ENCODE measurements at regions not wholly inside any gene's neighbourhood (a gene's known extent, or its start where the extent isn't known, plus 50 kb on each side); places are given as distances from the start of the nearest gene placed in this dataset.

DNA sequence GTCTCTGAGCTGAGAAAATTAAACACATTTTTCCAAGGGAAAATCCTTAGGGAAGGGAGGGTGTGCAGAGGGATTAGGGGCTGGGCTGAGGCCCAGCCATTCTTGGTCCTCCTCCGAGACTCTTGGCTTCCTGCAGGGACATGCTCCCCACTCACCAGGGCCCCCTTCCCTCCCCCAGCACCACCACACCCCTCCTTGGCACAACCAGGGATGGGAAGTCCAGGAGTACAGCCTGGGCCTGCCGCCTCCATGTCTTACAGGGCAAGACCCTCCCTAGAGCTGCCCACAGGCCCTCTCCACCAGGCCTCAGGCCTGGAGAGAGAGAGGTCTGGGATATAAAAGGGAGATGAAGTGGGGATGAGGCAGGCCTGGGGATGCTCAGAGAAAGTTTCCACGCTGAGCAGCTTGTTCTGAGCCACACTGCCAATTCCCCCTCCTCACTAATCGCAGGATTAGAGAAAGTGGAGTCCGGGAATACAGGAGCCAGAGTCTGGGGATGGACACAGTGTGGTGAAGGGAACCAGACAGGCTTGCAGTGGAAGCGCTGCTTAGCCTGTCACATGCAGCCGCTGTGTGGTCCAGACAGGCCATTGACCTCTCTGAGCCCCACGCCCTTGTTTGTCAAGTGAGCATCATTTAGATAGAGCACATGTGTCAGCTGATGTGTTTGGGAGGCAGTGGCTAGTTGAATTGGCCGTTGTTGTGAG is 105.5 kb downstream of the MRPL14 start:
- TF ChIP-seq, protein P1, sequence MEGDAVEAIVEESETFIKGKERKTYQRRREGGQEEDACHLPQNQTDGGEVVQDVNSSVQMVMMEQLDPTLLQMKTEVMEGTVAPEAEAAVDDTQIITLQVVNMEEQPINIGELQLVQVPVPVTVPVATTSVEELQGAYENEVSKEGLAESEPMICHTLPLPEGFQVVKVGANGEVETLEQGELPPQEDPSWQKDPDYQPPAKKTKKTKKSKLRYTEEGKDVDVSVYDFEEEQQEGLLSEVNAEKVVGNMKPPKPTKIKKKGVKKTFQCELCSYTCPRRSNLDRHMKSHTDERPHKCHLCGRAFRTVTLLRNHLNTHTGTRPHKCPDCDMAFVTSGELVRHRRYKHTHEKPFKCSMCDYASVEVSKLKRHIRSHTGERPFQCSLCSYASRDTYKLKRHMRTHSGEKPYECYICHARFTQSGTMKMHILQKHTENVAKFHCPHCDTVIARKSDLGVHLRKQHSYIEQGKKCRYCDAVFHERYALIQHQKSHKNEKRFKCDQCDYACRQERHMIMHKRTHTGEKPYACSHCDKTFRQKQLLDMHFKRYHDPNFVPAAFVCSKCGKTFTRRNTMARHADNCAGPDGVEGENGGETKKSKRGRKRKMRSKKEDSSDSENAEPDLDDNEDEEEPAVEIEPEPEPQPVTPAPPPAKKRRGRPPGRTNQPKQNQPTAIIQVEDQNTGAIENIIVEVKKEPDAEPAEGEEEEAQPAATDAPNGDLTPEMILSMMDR (IDR thresholded peaks at IDR 0.05), result no peak
- no peak for TF ChIP-seq POLR2A (IDR thresholded peaks at IDR 0.05)
- TF ChIP-seq POLR2AphosphoS5 (IDR thresholded peaks at IDR 0.05), result no peak

Measured in breast epithelium (tissue), 3 donors.